Left hindlimb (tissue), 1 donor: ENCODE measurements at regions not wholly inside any gene's neighbourhood (a gene's known extent, or its start where the extent isn't known, plus 50 kb on each side); places are given as distances from the start of the nearest gene placed in this dataset.

Experiments used
- DNase-seq: peaks from one replicate; pipeline ENCODE4 v3.0.0-alpha.2; 2018

DNA sequence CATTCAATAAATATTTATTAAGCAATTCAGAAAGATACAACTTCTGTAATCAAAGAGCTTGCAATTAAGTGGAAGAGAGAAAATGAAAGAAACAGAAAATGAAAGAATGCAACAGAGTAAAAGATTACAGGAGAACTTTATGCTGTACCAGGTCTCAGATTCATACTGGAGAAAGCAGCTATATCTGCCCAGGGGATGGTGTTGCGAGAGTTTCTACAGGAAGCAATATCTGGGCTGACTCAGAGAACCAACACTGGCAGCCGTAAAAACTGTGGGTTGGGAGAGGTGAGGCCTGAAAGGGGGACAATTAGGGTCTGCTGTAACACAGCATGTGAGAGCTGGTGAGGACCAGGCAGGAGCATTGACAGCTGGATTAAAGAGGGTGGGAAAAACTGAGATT, 256.7 kb upstream of the TCF21 start:
- DNase-seq = no peak

DNA sequence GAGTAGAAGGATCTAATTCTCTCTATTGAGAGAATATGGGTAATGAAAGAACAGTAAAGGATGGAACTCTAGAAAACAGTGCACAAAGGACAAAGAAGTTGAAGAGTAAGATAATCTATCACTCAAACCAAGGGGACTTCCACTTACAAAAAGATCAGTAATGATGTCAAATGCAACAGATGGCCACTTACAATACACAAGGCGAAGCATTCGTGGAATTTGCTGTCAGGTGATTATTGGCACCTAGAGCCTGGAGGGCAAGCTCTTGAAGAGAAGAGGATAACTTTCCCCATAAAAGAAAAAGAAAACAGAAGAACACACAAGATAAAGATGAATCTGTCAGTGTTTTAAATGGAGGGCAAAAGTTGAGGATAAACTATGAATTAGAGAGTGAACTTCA, 256.0 kb upstream of the TCF21 start:
- DNase-seq = no peak

DNA sequence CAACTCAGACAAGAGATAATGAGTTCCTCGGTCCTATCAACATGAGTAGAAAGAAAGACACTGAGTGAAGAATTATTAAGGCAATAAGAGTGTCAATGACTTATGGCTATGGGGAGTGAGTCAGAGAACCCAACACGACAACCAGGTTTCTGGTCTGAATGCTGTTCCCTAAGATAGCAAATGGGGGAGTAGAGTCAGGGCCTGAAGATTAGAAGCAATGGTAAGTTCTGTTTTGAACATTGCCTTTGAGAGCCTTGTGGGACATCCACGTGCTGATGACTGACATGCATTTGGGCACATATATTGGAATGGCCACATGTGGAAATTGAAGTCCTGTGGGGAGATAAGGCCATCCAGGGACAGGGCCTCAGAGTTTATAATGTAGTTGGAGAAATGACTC, 254.4 kb upstream of the TCF21 start:
- no peak for DNase-seq

DNA sequence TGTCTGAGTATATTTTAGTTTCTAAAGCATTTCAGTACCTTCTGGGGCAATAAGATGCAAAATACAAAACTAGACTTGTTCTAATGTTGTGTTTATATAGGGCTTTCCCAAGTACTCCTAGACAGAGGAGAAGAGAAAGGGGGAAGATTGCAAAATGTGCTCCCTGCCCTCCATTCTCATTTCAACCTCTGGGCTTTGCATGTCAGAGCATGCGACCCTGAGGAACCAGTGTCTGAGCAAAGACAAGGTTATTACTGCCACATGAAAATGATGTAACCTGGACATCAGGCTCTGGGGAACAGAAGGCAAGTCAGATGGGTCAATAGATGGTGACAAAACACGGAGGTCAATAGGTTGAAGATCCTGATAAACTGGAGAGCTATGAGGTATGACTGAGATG, 253.5 kb upstream of the TCF21 start:
- no peak for DNase-seq

GRCh38 chr6:133637436-133637835, 251.5 kb upstream of the TCF21 start:
- no peak for DNase-seq

DNA sequence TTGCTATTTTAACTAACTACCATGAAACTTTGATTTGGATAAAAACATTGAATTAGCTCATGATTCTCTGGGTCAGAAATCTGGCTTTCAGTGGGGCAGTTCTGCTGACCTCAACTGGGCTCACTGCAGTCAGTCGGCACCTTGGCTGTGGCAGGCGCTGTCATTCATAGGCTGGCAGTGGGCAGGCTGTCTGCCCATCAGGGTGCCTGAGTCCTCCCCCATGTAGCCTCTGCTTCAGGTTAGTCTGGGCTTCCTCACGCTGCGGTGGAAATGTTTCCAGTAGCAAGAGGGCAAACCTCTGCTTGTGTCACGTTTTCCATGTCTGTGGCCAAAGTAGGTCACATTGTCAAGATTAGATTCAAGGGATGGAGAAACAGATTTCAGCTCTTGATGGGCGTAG, 251.0 kb upstream of the TCF21 start:
- DNase-seq = no peak

GRCh38 chr6:133641104-133641503, 247.8 kb upstream of the TCF21 start:
- DNase-seq = no peak

DNA sequence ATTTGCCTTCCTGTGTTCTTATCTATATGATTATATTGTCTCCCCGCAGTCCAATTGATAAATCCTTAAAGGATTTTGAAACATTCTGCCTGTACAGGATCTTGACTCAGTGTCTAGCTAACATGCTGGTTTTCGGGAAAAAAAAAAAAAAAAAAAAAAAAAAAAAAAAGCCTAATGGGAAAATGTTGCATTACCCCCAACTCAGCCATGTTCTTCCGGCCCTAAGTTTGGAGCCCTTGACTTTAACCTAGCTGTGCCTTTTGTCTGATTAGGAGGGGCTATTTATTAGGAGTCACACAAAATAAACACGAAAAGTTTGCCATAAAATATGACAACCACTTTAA, 244.4 kb upstream of the TCF21 start:
- DNase-seq = no peak

DNA sequence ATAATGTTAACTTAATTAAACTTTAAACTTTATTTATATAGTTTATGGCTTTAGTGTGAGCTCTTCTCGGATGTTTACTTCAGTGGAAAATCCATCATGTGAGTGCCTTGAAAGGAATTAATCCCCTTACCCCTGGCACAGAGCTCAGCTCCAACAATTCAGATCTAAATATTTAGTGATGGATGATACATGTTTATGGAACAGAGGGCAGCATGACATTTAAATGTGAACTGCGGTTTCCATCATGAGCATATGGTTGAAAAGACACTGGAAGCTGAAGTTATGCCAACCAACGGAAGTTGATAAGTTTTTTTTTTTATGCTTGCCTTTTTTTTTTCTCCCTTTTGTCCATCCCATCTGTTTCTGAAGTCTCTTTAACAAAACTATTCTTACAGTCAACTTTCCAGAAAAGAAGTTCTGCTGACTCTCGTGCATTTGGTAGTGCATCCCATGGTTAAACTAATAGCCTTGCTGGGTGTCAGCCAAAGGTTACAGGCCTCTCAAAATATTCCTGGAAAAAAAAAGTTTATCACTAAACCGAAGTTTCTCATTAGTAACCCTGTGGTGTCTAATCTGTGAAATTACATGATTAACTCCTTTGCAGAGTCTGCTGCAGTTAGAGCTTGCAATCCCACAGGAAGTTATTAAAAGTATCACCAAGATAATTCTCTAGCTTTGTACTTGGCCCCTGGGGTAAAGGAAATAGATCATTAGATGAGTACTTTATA, 243.9 kb upstream of the TCF21 start:
- no peak for DNase-seq

GRCh38 chr6:133645966-133646740, 242.8 kb upstream of the TCF21 start:
- DNase-seq = no peak

DNA sequence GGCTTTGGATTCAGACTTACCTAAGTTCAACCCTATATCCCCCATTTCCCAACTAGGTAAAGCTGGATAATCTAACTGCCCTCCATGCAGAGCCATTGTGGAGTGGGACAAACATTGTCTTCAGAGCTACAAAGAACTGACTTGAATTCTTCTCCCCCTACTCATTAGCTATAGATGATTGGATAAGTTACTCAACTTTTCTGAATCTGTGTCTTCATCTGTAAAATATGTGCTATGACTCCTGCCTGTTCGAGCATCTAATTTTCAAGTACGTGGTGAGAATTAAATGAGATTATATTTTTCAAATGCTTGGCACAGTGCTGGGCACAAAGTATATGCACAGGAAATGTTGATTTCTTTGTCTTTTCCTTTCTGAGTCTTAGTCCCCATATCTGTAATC, 240.3 kb upstream of the TCF21 start:
- DNase-seq = no peak

- no peak for DNase-seq
Measured at GRCh38 chr6:133671376-133671775, 217.5 kb upstream of the TCF21 start.

DNA sequence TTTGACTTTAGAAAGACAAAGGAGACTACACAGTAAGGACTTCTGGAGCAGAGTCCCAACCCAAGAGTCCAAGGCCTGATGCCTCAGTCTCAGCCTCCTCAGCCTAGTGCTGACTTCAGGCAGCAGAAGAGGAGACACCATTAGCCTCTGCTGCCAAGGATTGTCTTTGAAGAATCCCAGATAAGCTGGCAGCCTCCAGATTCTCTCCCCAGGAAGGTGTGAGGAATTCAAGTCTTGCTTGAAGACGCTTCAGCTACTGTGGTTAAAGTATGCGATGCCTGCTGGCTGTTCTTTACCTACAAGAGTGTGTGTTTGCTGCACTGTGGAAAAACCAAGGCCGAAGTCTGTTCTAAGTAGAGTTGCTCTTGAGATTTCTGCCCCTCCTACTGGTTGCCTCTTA, 215.9 kb upstream of the TCF21 start:
- DNase-seq = no peak

- DNase-seq = no peak
Measured at GRCh38 chr6:133674661-133675060, 214.3 kb upstream of the TCF21 start.

- DNase-seq = no peak
Measured at GRCh38 chr6:133680994-133681393, 207.9 kb upstream of the TCF21 start.

DNA sequence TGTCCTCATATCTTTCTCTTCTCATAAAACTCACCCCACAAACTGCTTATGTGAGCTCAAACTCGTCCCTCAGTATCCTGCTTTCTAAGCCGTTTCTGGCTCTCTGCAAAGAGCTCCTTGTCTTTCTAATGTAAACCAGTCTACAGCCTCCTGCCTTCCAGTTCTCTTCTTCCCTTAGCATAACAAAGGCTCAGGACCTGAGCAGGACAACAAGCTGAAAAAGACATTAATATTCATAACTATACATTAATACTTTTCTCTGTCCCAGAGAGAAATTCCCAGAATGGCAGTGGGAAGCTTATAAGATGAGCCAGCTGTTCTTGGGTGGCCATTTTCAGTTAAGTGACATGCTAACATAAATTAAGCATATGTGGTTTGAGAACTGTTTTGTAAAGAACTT, 207.0 kb upstream of the TCF21 start:
- DNase-seq = no peak

DNA sequence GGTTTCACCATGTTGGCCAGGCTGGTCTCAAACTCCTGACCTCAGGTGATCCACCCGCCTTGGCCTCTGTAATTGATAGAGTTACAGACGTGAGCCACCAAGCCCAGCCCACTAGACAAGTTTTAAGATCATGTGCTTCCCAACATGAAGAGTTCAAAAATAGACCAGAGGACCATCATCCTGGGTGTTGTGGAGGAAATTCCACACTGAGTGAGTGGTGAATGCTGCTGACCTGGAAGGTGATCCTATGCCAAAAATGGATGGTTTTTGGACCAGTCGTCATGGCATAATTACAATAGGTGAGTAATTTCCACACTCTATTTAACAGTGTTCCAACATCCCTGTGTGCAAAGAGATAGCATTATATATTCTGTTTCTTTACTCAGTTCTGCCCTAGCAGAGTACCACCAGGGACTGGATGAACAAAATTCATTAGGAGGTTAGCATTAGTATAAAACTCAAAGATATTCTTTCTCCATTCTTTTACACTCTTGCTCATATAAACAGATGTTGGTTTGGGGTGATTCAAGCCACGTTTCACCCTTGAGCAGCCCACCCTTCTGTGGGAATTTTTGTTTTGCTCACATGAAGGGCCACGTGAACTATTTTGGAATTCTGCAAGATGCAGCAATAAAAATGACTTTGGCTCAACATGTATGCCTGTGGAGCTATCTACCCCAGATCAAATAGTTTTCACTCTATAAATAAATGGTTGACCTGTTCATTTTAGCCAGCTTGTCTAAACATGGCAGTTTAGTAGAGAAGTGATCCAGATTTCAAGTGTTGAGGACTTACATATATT, 206.2 kb upstream of the TCF21 start:
- DNase-seq = no peak

GRCh38 chr6:133683308-133683580, 205.7 kb upstream of the TCF21 start:
- DNase-seq = no peak

DNA sequence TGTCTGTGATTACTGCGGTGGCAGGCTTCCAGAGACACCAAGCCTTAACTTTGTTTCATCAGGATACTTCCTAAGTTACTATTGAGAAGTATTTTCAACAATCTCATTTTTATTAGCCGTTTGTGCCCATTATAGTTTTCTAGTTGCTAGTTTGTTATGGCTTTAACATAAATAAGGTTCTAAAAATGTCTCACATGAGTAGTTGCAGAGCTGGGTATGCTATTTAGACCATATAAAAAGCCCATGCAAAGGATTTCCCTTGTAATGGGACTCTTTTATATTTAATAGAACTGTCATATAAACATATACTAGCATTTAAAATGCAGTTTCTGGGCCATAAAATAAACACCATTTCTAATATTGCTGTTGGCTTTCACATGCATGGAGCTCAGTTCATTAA, 205.3 kb upstream of the TCF21 start:
- no peak for DNase-seq

DNA sequence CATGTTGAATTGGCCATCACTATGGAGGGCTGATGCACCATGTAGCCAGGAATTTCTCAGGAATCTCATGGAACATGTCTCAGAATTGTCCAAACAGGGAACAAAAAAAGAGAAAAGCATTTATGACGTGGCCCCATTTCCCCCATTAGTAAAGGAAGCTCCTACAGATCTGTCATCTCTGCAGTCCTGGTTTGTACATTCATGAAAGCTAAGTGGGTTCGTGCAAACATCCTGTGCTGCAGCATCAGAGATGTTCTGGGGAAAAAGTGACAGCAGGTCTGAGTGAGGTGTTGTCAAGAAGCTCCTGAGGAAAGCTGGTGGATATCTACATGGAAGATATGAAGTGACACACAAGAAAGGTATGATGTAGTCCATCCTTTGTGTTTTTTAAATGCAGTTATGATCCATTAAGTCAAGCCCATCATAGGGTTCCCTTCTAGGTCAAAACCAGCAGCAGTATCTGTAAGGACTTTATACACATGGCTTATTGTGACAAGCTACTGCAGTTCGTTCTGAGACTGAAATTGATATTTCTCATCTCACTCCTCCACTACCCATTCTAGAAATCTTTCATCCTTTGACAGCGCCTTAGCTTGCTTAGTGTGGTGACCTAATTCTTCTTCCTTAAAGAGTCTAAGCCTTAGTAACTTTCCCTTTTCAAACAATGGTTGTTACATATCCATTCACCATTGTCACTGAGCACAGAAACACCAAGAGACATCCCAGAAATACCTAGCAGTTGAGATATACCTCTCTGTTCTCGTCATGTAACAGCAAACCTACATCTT, 200.0 kb upstream of the TCF21 start:
- DNase-seq = no peak

DNA sequence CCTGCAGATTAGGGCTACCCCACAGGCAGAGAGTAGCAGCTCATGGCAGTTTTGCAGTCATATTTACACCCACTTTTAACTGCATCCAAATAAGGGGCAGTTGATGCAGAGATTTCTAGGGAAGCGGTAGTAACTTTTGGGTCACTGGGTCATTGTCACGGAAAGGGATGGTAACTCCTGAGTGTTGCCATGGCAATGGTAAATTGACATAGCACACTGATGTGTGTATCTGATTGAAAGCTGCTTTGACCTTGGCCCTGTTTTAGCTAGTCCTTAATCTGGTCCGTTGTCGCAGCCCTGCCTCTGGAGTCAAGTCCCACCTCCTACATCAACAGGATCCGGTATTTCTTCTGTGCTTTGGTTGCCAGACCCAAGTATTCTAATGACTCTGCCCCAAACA, 199.1 kb upstream of the TCF21 start:
- DNase-seq = no peak

DNA sequence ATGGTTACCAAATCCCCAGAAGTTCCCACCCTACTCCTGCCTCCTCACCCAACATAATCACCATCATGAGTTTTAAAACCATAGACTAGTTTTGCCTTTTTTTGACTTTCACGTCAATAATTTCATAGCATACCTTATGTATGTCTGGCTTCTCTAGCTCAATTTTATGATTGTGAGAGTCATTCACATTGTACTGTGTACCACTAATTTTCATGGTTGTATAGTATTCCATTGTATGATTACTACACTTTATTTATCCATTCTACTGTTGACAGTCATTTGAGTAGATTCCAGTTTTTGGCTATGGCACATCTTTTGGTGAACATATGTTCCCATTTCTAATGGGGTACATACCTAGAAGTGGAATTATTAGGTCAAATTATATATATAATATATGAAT, 195.3 kb upstream of the TCF21 start:
- DNase-seq = no peak

- no peak for DNase-seq
Measured at GRCh38 chr6:133697185-133697584, 191.7 kb upstream of the TCF21 start.
